AG04450 (cell line): ENCODE measurements at regions not wholly inside any gene's neighbourhood (a gene's known extent, or its start where the extent isn't known, plus 50 kb on each side); places are given as distances from the start of the nearest gene placed in this dataset.

ENCODE experiments used
- CTCF ChIA-PET: fragments of 300-600, 350-600 bp; formaldehyde crosslinking; extraction: SDS; loops from one replicate; lab custom pipeline; 2022; ENCODE audit warnings: antibody characterized with exemption, inconsistent platforms; lab: Charles Lee
- POLR2A ChIA-PET: fragments of 350-600 bp; formaldehyde crosslinking; extraction: SDS; loops from one replicate; lab custom pipeline; 2021; ENCODE audit warnings: antibody characterized with exemption, inconsistent platforms; lab: Yijun Ruan, JAX
- DNase-seq: peaks from one replicate; pipeline ENCODE4 v3.0.0-alpha.2; 2011; ENCODE audit warnings: low read depth, low spot score
- H3K27ac ChIP-seq: one replicate; pipeline ENCODE4 v1.5.1; 2012; ENCODE audit warnings: low read depth, low read length, control low read depth
- H3K27me3 ChIP-seq: one replicate; pipeline ENCODE4 v1.6.0; 2012; ENCODE audit warnings: low read length; ENCODE audit not compliant: control insufficient read depth, insufficient read depth
- H3K4me3 ChIP-seq: 2 replicates; pipeline ENCODE4 v1.5.1; 2011; ENCODE audit warnings: mild to moderate bottlenecking, low read depth, low read length, control low read depth
- H3K9me3 ChIP-seq: 2 replicates; pipeline ENCODE4 v1.5.1; 2012; ENCODE audit warnings: low read length; ENCODE audit not compliant: control insufficient read depth, insufficient read depth
- CTCF ChIP-seq: IDR thresholded peaks from 2 replicates; pipeline ENCODE4 v1.5.1; 2011; ENCODE audit warnings: low read depth, low read length, control low read depth, inconsistent platforms

GRCh38 chr15:95512906-95513305, 817.6 kb upstream of the NR2F2 start:
- Histone ChIP-seq H3K27me3 (no peaks in the 10 kb centered on the region), H3K4me3 (no peak overlapping the region), H3K9me3 (no peaks in the 10 kb centered on the region), H3K27ac (no peak overlapping the region)
- ChIA-PET CTCF (no interaction called here), POLR2A (no interaction called here)
- no peak for TF ChIP-seq CTCF
- DNase-seq = no peak

GRCh38 chr15:95519887-95520286, 810.6 kb upstream of the NR2F2 start:
- ChIA-PET CTCF (no interaction called here), POLR2A (no interaction called here)
- Histone ChIP-seq H3K27me3 (no peaks in the 10 kb centered on the region), H3K27ac (no peak overlapping the region), H3K4me3 (no peak overlapping the region), H3K9me3 (no peaks in the 10 kb centered on the region)
- DNase-seq = no peak
- no peak for TF ChIP-seq CTCF

- no peak for DNase-seq
These were observed 810.0 kb upstream of the NR2F2 start for GRCh38 chr15:95520511-95520910.

GRCh38 chr15:95520922-95521321, 809.6 kb upstream of the NR2F2 start:
- H3K27me3 ChIP-seq = no peaks in the 10 kb centered on the region
- H3K4me3 ChIP-seq = no peak overlapping the region
- POLR2A ChIA-PET = no interaction called here
- H3K27ac ChIP-seq = no peak overlapping the region
- DNase-seq = no peak
- TF ChIP-seq CTCF = no peak
- CTCF ChIA-PET = no interaction called here
- no peaks in the 10 kb centered on the region for H3K9me3 ChIP-seq

More at GRCh38 chr15:95520511-95520910, 810.0 kb upstream of the NR2F2 start:
- CTCF ChIA-PET = no interaction called here
- POLR2A ChIA-PET = no interaction called here
- Histone ChIP-seq H3K4me3 (no peak overlapping the region), H3K27me3 (no peaks in the 10 kb centered on the region), H3K27ac (no peak overlapping the region), H3K9me3 (no peaks in the 10 kb centered on the region)
- no peak for TF ChIP-seq CTCF

DNA sequence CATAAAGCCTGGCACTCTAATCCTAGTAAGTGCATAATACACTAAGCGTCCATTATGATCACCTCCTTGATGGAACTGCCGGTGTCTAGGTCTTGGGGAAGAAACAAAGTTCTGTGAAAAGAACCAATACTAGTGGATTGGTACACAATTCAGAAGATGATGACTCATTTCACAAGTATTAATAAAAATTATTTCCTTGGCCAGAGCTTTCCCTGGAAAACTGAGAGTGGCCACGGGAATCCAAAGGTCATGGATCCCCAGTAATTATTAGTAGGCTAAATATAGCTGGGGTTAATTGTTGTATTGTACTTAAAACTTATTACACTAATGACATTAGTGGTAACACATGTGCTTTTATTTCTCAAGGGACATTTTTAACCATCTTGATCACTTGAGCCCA, 808.0 kb upstream of the NR2F2 start:
- H3K27ac ChIP-seq = no peak overlapping the region
- ChIA-PET CTCF (no interaction called here), POLR2A (no interaction called here)
- no peaks in the 10 kb centered on the region for H3K9me3 ChIP-seq
- DNase-seq = no peak
- no peak for TF ChIP-seq CTCF
- H3K27me3 ChIP-seq = no peaks in the 10 kb centered on the region
- H3K4me3 ChIP-seq = no peak overlapping the region
